CD4-positive, alpha-beta T cell (primary cell): ENCODE measurements at regions not wholly inside any gene's neighbourhood (a gene's known extent, or its start where the extent isn't known, plus 50 kb on each side); places are given as distances from the start of the nearest gene placed in this dataset.

Experiments used
- ATAC-seq: fragments of 200-7000 bp; cut with Tn5 transposase; one replicate; pipeline ENCODE4 v1.10.0; 2022; ENCODE audit warnings: mild to moderate bottlenecking; ENCODE audit not compliant: poor library complexity
- CTCF ChIA-PET: fragments of 350-600 bp; sonication (Branson Sonifier 250); formaldehyde crosslinking; loops from one replicate; lab custom pipeline; 2021; ENCODE audit warnings: antibody characterized with exemption, inconsistent platforms; lab: Charles Lee
- POLR2A ChIA-PET: fragments of 350-600 bp; sonication (Branson Sonifier 250); formaldehyde crosslinking; loops from one replicate; lab custom pipeline; 2021; ENCODE audit warnings: antibody characterized with exemption, inconsistent platforms; lab: Charles Lee
- DNase-seq, 14 experiments: peaks; one replicate each; pipeline ENCODE4 v3.0.0-alpha.2; 2013 to 2020; ENCODE audit warnings: mixed read lengths in 2 of 14
- H3K27ac ChIP-seq, 2 donors: one replicate each; pipeline versions ENCODE4 v1.5.1 to v1.7.0; 2013; ENCODE audit warnings: low read length in 2 of 2, low read depth in 1 of 2, mild to moderate bottlenecking in 1 of 2
- H3K27me3 ChIP-seq, 2 experiments: 1 replicate in 1 of 2; 2 replicates in 1 of 2; pipeline versions ENCODE4 v1.6.1 to v1.7.0; 2013; ENCODE audit warnings: low read length in 2 of 2, control low read depth in 1 of 2, mild to moderate bottlenecking in 1 of 2, moderate library complexity in 1 of 2; ENCODE audit not compliant: insufficient read depth in 2 of 2, control insufficient read depth in 1 of 2
- H3K36me3 ChIP-seq: one replicate; pipeline ENCODE4 v1.6.1; 2013; ENCODE audit warnings: low read length, control low read depth; ENCODE audit not compliant: insufficient read depth
- H3K4me1 ChIP-seq: one replicate; pipeline ENCODE4 v1.6.1; 2013; ENCODE audit warnings: low read length, control low read depth; ENCODE audit not compliant: insufficient read depth
- H3K4me3 ChIP-seq: one replicate; pipeline ENCODE4 v1.5.1; 2013; ENCODE audit warnings: mild to moderate bottlenecking, low read length, moderate library complexity
- H3K9me3 ChIP-seq, 2 experiments: 1 replicate in 1 of 2; 2 replicates in 1 of 2; pipeline versions ENCODE4 v1.6.1 to v1.7.0; 2013; ENCODE audit warnings: low read length in 2 of 2, mild to moderate bottlenecking in 2 of 2, control low read depth in 1 of 2, moderate library complexity in 1 of 2; ENCODE audit not compliant: control insufficient read depth in 1 of 2, insufficient read depth in 1 of 2
- H3K27ac Mint-ChIP-seq: one replicate; pipeline ENCODE4 v1.8.0; 2020; ENCODE audit warnings: mixed read lengths
- H3K27me3 Mint-ChIP-seq: one replicate; pipeline ENCODE4 v1.8.0; 2021; ENCODE audit warnings: mixed read lengths
- H3K36me3 Mint-ChIP-seq: one replicate; pipeline ENCODE4 v1.8.0; 2021; ENCODE audit warnings: low read depth, mixed read lengths
- H3K4me1 Mint-ChIP-seq: one replicate; pipeline ENCODE4 v1.8.0; 2021; ENCODE audit warnings: low read depth, mixed read lengths
- H3K4me3 Mint-ChIP-seq: one replicate; pipeline ENCODE4 v1.8.0; 2020; ENCODE audit warnings: mild to moderate bottlenecking, mixed read lengths
- H3K9me3 Mint-ChIP-seq: one replicate; pipeline ENCODE4 v1.8.0; 2020; ENCODE audit warnings: mixed read lengths
- intact Hi-C, 2 experiments: fragments of 100-400 bp; cut with DNase I in 1 of 2; cut with micrococcal nuclease in 1 of 2; formaldehyde crosslinking; loops; one replicate each; pipeline versions ENCODE4 v1.15.1 to v1.9.0; 2023 to 2025; cut with DNase I, micrococcal nuclease
- TF ChIP-seq, protein P1 (sequence below): fragments of 200-600 bp; IDR thresholded peaks from one replicate; pipeline ENCODE4 v1.8.0; 2022; ENCODE audit warnings: antibody characterized with exemption, mild to moderate bottlenecking

DNA sequence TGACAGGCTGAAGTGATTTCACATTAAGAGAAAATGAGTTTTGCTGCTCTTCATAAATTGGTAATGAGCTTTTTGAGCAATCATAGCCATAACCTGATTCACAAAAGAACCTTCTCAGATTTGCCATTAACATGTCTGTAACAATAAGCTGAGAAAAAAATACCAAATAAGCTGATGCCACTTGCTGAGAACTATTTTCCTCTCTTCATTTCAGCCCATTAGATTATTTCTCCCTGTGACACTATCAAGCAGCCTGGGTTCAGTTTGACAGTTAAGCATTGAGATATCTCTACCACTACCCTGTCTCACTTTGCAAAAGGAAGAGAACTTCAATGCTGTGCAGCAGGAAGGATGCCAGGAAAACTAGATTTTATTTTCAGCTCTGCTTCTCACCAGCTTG, 673.9 kb downstream of the TRIB2 start:
- H3K4me1 ChIP-seq = no peaks in the 10 kb centered on the region
- DNase-seq (no peak), ATAC-seq (no peak)
- H3K4me3 ChIP-seq = no peak overlapping the region
- ChIA-PET CTCF (no interaction called here), POLR2A (no interaction called here)
- TF ChIP-seq, protein P1, sequence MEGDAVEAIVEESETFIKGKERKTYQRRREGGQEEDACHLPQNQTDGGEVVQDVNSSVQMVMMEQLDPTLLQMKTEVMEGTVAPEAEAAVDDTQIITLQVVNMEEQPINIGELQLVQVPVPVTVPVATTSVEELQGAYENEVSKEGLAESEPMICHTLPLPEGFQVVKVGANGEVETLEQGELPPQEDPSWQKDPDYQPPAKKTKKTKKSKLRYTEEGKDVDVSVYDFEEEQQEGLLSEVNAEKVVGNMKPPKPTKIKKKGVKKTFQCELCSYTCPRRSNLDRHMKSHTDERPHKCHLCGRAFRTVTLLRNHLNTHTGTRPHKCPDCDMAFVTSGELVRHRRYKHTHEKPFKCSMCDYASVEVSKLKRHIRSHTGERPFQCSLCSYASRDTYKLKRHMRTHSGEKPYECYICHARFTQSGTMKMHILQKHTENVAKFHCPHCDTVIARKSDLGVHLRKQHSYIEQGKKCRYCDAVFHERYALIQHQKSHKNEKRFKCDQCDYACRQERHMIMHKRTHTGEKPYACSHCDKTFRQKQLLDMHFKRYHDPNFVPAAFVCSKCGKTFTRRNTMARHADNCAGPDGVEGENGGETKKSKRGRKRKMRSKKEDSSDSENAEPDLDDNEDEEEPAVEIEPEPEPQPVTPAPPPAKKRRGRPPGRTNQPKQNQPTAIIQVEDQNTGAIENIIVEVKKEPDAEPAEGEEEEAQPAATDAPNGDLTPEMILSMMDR = no peak
- H3K36me3 Mint-ChIP-seq = no peaks in the 10 kb centered on the region
- no peaks in the 10 kb centered on the region for H3K9me3 ChIP-seq
- H3K4me1 Mint-ChIP-seq = no peaks in the 10 kb centered on the region
- no peaks in the 10 kb centered on the region for H3K27me3 Mint-ChIP-seq
- no peaks in the 10 kb centered on the region for H3K36me3 ChIP-seq
- no peak overlapping the region for H3K4me3 Mint-ChIP-seq
- intact Hi-C loops = no loop called here
- H3K27ac Mint-ChIP-seq = no peak overlapping the region
- H3K9me3 Mint-ChIP-seq = peaks cover 5% of the 10 kb centered on the region
- no peaks in the 10 kb centered on the region for H3K27me3 ChIP-seq
- no peak overlapping the region for H3K27ac ChIP-seq

DNA sequence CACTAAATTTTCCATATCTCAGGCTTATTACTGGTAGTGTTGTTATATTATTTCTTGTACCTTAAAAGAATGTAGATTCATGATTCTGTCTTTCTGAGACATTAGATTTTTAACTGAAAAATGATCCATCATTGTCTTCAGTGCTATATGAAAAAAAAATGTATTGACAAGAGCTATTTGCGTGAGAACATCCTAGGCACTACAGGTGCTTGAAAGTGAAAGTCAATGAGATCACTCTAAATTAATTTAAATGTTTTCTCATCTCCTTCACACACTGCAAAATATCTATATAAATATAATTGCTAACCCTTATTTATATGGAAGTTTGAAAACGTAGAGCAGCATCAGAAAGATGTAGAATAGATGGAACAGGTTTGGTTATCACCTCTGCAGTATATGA, 684.6 kb downstream of the TRIB2 start:
- H3K4me1 Mint-ChIP-seq = no peaks in the 10 kb centered on the region
- Histone ChIP-seq H3K36me3 (no peaks in the 10 kb centered on the region), H3K27ac (no peak overlapping the region), H3K27me3 (no peaks in the 10 kb centered on the region), H3K4me1 (no peaks in the 10 kb centered on the region), H3K9me3 (no peaks in the 10 kb centered on the region), H3K4me3 (no peak overlapping the region)
- DNase-seq = no peak
- H3K9me3 Mint-ChIP-seq = peaks cover 3% of the 10 kb centered on the region
- H3K36me3 Mint-ChIP-seq = no peaks in the 10 kb centered on the region
- TF ChIP-seq, protein P1 = no peak
- intact Hi-C loops = no loop called here
- no peak overlapping the region for H3K4me3 Mint-ChIP-seq
- H3K27me3 Mint-ChIP-seq = no peaks in the 10 kb centered on the region
- ChIA-PET CTCF (no interaction called here), POLR2A (no interaction called here)
- H3K27ac Mint-ChIP-seq = no peak overlapping the region
- no peak for ATAC-seq

DNA sequence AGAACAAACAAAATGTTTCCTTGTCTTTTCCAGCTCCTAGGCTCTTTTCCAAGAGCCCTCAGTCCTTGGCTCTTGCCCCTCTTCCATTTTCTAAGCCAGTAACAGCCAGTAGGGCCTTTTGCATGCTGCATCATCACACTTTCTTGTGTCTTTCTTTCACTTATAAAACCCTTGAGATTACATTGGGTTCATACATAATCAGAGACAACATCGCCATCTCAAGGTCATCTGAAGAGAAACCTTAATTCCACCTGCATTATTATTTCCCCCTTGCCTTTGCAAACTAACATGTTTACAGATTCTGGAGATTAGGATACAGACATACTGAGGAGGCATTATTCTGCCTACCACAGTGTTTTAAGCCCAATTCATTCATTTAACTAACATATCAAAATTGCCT, 697.3 kb downstream of the TRIB2 start:
- no peaks in the 10 kb centered on the region for H3K36me3 ChIP-seq
- CTCF ChIA-PET = no interaction called here
- no peak overlapping the region for H3K27ac Mint-ChIP-seq
- peaks cover 4% of the 10 kb centered on the region for H3K9me3 Mint-ChIP-seq
- H3K27me3 ChIP-seq = no peaks in the 10 kb centered on the region
- no peaks in the 10 kb centered on the region for H3K27me3 Mint-ChIP-seq
- H3K4me1 Mint-ChIP-seq = no peaks in the 10 kb centered on the region
- no peak overlapping the region for H3K27ac ChIP-seq
- POLR2A ChIA-PET = no interaction called here
- TF ChIP-seq, protein P1 = no peak
- peaks cover 0 to 4% of the 10 kb centered on the region in 2 experiments for H3K9me3 ChIP-seq
- H3K4me3 Mint-ChIP-seq = no peak overlapping the region
- H3K4me3 ChIP-seq = no peak overlapping the region
- H3K36me3 Mint-ChIP-seq = no peaks in the 10 kb centered on the region
- H3K4me1 ChIP-seq = no peaks in the 10 kb centered on the region
- intact Hi-C loops = no loop called here
- DNase-seq (no peak), ATAC-seq (no peak)
